ENCODE measurements at regions not wholly inside any gene's neighbourhood (a gene's known extent, or its start where the extent isn't known, plus 50 kb on each side); places are given as distances from the start of the nearest gene placed in this dataset.

DNA sequence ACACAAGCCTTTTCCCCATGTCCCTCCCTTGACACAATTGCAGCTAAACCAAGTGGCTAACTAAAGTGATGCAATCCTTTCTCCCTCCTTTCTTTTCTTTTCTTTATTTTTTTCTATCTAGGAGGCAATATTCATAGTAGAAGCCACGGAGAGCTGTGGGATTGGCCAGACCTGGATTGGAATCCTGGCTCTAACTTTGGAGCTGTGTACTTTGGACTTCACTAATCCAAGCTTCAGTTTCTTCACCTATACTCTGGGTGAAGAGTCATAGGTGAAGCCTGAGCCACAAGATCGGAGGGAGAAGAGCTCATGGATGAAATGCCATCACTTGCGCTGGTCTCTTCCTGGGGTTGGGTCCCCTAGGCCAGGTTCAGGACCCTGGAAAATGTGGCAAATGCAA, 177.2 kb downstream of the IRX5 start:
- H3K4me1 ChIP-seq: no peaks in the 10 kb centered on the region
- no peaks in the 10 kb centered on the region for H3K9me3 ChIP-seq
- TF ChIP-seq, protein P1, sequence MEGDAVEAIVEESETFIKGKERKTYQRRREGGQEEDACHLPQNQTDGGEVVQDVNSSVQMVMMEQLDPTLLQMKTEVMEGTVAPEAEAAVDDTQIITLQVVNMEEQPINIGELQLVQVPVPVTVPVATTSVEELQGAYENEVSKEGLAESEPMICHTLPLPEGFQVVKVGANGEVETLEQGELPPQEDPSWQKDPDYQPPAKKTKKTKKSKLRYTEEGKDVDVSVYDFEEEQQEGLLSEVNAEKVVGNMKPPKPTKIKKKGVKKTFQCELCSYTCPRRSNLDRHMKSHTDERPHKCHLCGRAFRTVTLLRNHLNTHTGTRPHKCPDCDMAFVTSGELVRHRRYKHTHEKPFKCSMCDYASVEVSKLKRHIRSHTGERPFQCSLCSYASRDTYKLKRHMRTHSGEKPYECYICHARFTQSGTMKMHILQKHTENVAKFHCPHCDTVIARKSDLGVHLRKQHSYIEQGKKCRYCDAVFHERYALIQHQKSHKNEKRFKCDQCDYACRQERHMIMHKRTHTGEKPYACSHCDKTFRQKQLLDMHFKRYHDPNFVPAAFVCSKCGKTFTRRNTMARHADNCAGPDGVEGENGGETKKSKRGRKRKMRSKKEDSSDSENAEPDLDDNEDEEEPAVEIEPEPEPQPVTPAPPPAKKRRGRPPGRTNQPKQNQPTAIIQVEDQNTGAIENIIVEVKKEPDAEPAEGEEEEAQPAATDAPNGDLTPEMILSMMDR (IDR thresholded peaks at IDR 0.05; ENCODE audit: low read depth, low read length): no peak
- H3K27me3 ChIP-seq: no peaks in the 10 kb centered on the region; the same call in none of the 2 replicates
- H3K36me3 ChIP-seq: no peaks in the 10 kb centered on the region
- DNase-seq: no peak
- no peak overlapping the region for H3K4me3 ChIP-seq (ENCODE audit: low read depth, low read length)

- H3K9me3 ChIP-seq: no peaks in the 10 kb centered on the region
- H3K4me3 ChIP-seq (ENCODE audit: low read depth, low read length): no peak overlapping the region
- no peaks in the 10 kb centered on the region; the same call in 1 of the 2 replicates for H3K27me3 ChIP-seq
- TF ChIP-seq, protein P1 (IDR thresholded peaks at IDR 0.05; ENCODE audit: low read depth, low read length): no peak
- no peak for DNase-seq
- no peaks in the 10 kb centered on the region for H3K36me3 ChIP-seq
- no peaks in the 10 kb centered on the region for H3K4me1 ChIP-seq
Measured at GRCh38 chr16:55113210-55113609, 182.5 kb downstream of the IRX5 start.

DNA sequence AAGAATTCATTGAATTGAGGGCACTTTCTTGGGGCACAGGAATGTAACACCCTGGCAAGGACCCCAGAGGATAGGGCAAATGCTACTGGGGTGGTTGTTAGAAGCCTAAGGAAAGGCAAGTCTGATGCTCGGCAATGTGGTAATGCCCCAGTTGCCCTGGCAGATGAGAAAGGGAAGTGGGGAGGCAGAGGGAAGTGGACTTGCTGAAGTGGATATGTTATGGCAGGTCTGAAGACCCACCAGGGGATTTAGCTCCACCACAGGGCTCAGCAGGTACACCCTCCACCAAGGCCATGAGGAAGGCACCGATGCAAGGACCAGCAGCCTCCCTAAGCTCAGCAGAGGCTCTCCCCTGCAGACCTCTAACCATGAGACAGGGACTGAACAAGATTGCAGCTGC, 184.8 kb downstream of the IRX5 start:
- H3K36me3 ChIP-seq: no peaks in the 10 kb centered on the region
- DNase-seq: no peak
- no peaks in the 10 kb centered on the region; the same call in 1 of the 2 replicates for H3K27me3 ChIP-seq
- no peaks in the 10 kb centered on the region for H3K4me1 ChIP-seq
- no peaks in the 10 kb centered on the region for H3K9me3 ChIP-seq
- TF ChIP-seq, protein P1 (IDR thresholded peaks at IDR 0.05; ENCODE audit: low read depth, low read length): no peak
- H3K4me3 ChIP-seq (ENCODE audit: low read depth, low read length): no peak overlapping the region

DNA sequence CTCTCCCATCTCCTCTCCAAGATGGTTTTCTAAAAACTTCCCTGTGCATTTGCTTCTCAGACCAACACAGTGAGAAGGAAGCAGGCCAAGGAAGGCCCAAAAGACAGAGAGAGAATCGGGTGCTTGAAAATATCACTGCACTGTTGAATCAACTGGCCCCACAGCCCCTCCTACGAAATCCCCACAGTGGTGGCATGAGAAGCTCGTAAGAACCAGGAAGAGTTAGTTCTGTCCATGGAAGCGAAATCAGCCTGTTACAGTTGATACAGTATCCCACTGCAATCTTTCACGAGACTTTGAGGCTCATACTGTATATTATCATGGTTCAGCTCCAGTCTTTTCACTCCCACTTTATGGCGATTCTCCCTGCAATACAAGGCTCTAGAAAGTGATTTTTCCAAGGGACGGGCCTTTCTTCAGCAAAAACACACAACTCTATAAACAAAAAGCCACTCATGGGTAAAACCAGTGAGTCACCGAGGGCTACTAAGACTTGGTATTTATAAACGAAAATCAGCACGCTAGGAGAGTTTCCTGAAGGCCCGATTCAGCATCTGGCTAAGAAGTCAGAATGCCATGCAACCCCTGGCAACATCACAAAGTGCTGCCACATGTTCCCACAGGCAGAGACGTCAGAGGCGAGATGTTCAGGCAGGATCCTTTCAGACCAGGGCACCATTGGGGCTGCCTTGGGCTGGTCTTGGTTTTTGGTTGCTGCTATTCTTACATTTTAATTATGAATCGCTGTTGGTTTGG, 185.7 kb downstream of the IRX5 start:
- no peak overlapping the region for H3K4me3 ChIP-seq (ENCODE audit: low read depth, low read length)
- DNase-seq: no peak
- H3K4me1 ChIP-seq: no peaks in the 10 kb centered on the region
- H3K27me3 ChIP-seq: no peaks in the 10 kb centered on the region
- no peaks in the 10 kb centered on the region for H3K9me3 ChIP-seq
- no peaks in the 10 kb centered on the region for H3K36me3 ChIP-seq
- TF ChIP-seq, protein P1 (IDR thresholded peaks at IDR 0.05; ENCODE audit: low read depth, low read length): no peak

DNA sequence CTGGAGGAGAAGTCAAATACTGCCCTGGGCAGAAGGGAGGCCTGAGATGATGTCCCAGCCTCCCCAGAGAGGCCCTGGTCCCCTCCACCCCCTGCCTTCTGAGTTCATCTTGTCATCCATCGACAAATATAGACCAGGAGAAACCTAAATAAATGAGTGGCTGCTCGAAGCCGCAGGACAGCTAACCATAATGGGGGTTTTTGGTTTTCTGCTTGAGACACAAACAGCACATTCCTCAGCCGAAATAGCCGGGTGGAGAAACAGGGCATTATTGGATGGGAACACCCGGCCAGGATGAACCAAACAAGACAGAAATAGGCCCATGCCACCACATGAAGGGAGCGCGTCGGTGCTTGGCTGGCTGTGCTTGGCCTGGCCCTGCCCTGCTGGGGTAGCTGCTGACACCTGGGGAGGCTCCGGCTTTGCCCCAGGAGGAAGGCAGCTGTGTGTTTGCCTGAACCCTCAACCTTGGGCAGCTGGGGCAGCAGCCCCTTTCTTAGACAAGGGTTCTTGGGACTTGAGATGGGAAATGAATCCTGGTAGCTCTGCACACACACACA, 188.1 kb downstream of the IRX5 start:
- TF ChIP-seq, protein P1 (IDR thresholded peaks at IDR 0.05; ENCODE audit: low read depth, low read length): no peak
- no peaks in the 10 kb centered on the region for H3K27me3 ChIP-seq
- H3K4me1 ChIP-seq: no peaks in the 10 kb centered on the region
- no peak overlapping the region for H3K4me3 ChIP-seq (ENCODE audit: low read depth, low read length)
- H3K36me3 ChIP-seq: no peaks in the 10 kb centered on the region
- no peaks in the 10 kb centered on the region for H3K9me3 ChIP-seq
- DNase-seq: no peak

GRCh38 chr16:55120408-55120807, 189.7 kb downstream of the IRX5 start:
- Histone ChIP-seq H3K27me3 (no peaks in the 10 kb centered on the region), H3K4me3 (ENCODE audit: low read depth, low read length) (no peak overlapping the region), H3K9me3 (no peaks in the 10 kb centered on the region), H3K36me3 (no peaks in the 10 kb centered on the region), H3K4me1 (no peaks in the 10 kb centered on the region)
- DNase-seq: no peak
- TF ChIP-seq, protein P1 (IDR thresholded peaks at IDR 0.05; ENCODE audit: low read depth, low read length): peak; percentile 39
